HG03196 (cell line): ENCODE measurements at regions not wholly inside any gene's neighbourhood (a gene's known extent, or its start where the extent isn't known, plus 50 kb on each side); places are given as distances from the start of the nearest gene placed in this dataset.
"Not testable (repeated sequence)": the region's sequence is repeated elsewhere in the genome, so short reads cannot be mapped to it uniquely, and the experiment has no call there.

Experiments used
- ATAC-seq: cut with Tn5 transposase; IDR thresholded peaks from one replicate; pipeline ENCODE4 v1.9.1; 2021; ENCODE audit not compliant: unreplicated experiment

- no peak for ATAC-seq
Observed at GRCh38 chr3:147333098-147333497, 73.2 kb downstream of the ZIC4 start.

GRCh38 chr3:147328711-147329110, 77.6 kb downstream of the ZIC4 start:
- ATAC-seq = no peak

DNA sequence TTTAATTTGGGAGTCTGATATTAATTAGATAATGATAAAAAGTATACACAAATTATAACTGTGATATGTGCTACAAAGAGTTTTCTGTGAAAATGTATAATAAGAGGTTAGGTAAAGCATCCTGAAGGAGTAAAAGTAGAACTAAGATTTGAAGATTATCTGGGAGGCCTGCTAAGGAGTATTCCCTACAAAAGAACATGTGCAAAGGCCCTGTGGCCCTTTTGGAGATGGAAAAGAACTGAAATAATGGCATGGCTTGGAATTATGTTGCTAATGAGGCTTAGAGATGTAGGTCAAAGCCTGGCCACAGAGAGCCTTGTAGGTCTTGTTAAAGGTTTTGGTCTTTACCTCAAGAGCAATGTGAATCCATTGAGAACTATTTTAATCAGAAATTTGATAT, 82.0 kb downstream of the ZIC4 start:
- no peak for ATAC-seq

- ATAC-seq = no peak
Observed at GRCh38 chr3:147318900-147319299, 87.4 kb downstream of the ZIC4 start.

- not testable (repeated sequence) for ATAC-seq
Observed at GRCh38 chr3:147317080-147317479, 89.3 kb downstream of the ZIC4 start.

DNA sequence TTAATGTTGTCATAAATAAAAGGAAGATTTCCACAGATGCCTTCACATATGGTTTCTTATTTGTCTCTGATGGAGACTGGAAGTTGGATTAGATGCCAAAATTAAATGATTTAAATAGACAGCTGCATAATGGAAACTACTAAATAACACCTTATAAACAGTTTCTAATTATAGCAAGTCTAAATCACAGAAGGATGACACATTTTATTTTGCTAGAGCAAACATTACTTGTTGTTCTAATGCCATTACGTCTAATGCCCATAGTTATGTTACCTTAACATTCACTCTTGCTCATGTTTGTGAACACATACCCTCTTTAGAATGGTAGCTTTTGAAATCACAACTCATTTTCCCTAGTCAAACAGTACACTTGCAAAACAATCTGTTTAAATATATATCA, 92.8 kb downstream of the ZIC4 start:
- no peak for ATAC-seq

GRCh38 chr3:147312786-147313280, 93.5 kb downstream of the ZIC4 start:
- no peak for ATAC-seq

- no peak for ATAC-seq
Observed at GRCh38 chr3:147311716-147312115, 94.6 kb downstream of the ZIC4 start.

DNA sequence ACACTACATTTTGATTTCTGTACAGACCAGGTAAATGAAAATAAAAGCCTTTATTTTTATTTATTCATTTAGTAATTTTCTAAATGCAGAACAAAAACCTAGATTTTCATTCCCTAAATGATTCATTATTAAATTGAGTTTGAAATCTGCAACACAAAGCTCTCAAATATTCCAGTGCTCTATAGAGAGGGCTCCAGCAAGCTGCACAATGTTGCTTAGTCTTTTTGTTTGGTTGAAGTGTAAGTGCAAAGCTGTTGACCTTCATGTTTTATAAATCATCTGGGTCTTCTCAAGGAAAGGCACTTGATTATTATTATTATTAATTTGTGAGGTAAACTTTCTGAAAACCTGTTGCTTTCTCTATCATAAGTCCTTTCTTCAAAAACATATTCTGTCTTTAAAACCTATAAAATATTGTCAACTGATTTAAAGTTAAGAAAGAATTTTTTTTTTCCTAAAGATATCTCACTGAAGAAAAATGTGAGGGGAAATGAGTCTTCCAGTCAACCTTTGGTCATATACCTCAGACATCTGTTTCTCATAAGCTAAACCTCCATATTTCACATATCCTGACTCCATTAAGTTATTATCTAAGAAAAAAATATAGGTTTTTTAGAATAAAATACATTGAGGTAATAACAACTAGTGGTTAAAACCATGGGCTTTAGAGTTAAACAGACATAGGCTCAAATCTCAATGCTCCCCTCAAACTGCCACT, 100.7 kb downstream of the ZIC4 start:
- no peak for ATAC-seq

- no peak for ATAC-seq
Observed at GRCh38 chr3:147304756-147305155, 101.6 kb downstream of the ZIC4 start.

DNA sequence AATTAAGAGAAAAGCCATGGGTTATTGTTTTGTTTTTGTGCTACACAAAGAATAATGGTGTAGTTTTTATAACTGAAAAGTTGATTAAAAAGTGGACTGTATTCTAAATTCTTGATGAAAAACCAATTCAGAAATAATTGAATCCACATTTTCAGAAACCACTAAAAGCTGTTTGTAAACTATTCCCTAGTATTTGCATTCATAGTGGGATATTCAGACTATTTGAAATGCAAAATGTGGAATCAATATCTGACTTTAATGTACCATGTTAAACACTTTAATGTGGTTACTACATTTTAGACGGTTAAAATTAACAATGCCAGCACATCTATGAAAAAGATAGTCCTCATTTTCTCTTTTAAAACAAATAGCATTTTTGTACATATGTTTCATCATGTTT, 104.6 kb downstream of the ZIC4 start:
- ATAC-seq = no peak

GRCh38 chr3:147299656-147300055, 106.7 kb downstream of the ZIC4 start:
- no peak for ATAC-seq

- ATAC-seq = no peak
Observed at GRCh38 chr3:147298511-147298982, 107.8 kb downstream of the ZIC4 start.

GRCh38 chr3:147297761-147298350, 108.5 kb downstream of the ZIC4 start:
- ATAC-seq = no peak

DNA sequence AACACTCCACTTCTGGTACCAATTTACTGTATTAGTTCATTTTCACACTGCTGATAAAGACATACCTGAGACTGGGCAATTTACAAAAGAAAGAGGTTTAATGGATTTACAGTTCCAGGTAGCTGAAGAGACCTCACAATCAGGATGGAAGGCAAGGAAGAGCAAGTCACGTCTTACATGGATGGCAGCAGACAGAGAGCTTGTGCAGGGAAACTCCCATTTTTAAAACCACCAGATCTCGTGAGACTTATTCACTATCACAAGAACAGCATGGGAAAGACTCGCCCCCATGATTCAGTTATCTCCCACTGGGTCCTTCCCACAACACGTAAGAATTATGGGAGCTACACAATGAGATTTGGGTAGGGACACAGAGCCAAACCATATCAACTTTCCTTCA, 119.0 kb downstream of the ZIC4 start:
- ATAC-seq = not testable (repeated sequence)

GRCh38 chr3:147269907-147270306, 136.4 kb downstream of the ZIC4 start:
- no peak for ATAC-seq

GRCh38 chr3:147267434-147267833, 138.9 kb downstream of the ZIC4 start:
- no peak for ATAC-seq

DNA sequence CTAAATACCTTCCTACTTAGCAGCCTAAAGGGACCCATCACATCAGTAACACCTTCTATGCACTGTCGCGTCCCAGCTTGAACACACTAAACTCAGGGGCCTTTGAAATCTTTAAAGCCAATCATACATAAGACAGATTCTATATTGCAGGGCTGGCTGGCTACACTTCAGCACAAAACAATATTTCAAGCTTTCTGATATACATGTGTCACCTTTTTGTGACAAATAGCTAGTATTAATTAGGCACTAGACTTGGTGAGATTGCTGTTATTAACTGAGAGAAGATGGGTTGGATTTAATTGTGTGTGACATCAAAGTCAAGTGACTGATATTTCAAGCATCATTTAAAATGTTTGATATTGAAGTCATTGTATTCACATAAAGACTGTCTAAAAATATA, 148.4 kb downstream of the ZIC4 start:
- ATAC-seq = no peak

DNA sequence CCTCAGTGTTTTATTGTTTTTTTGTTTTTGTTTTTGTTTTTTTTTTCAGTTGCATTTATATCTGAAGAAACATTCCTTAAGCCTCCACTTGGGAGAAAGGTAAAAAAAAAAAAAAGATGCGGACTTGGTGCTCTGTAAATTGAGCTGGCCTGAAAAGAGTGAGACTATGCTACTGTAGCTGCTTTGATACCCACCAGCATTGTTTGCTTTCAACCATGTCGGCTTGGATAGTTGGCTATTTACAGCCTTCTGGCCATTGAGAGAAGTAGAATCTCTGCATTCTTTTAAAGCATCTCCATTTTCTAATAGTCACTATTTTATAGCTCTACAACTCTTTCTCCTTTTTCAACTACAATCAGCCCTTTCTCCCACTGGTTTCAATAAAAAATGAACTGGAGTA, 149.6 kb downstream of the ZIC4 start:
- no peak for ATAC-seq

DNA sequence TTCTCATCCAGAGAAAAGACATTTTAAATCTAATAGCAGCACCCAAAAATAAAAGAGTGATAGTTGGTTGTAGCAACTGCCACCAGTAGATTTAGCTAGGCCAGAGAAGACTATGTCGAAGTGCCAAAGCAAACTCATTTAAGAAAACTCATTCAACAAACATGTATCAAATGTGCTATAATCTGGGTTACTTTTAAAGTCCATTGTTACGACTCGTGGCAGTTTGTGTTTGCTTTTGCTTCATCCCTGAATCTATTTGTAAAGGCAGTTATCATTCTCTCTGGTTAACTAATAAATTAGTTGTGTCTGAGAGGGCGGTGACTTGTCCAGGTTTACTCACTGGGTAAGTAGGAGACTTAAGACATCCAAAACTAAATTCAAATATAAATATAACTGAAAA, 159.4 kb downstream of the ZIC4 start:
- ATAC-seq = no peak

GRCh38 chr3:147245638-147246037, 160.7 kb downstream of the ZIC4 start:
- not testable (repeated sequence) for ATAC-seq

DNA sequence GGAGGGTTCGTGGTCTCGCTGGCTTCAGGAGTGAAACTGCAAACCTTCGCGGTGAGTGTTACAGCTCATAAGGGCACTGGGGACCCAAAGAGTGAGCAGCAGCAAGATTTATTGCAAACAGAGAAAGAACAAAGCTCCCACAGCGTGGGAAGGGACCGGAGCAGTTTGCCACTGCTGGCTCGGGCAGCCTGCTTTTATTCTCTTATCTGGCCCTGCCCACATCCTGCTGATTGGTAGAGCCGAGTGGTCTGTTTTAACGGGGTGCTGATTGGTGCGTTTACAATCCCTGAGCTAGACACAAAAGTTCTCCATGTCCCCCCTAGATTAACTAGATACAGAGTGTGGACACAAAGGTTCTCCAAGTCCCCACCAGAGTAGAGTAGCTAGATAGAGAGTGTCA, 161.3 kb downstream of the ZIC4 start:
- not testable (repeated sequence) for ATAC-seq

GRCh38 chr3:147244397-147244796, 161.9 kb downstream of the ZIC4 start:
- ATAC-seq = no peak
